Femur (tissue), 1 donor: ENCODE measurements at regions not wholly inside any gene's neighbourhood (a gene's known extent, or its start where the extent isn't known, plus 50 kb on each side); places are given as distances from the start of the nearest gene placed in this dataset.

Experiments
- DNase-seq: peaks from one replicate; pipeline ENCODE4 v3.0.0-alpha.2; 2017

DNA sequence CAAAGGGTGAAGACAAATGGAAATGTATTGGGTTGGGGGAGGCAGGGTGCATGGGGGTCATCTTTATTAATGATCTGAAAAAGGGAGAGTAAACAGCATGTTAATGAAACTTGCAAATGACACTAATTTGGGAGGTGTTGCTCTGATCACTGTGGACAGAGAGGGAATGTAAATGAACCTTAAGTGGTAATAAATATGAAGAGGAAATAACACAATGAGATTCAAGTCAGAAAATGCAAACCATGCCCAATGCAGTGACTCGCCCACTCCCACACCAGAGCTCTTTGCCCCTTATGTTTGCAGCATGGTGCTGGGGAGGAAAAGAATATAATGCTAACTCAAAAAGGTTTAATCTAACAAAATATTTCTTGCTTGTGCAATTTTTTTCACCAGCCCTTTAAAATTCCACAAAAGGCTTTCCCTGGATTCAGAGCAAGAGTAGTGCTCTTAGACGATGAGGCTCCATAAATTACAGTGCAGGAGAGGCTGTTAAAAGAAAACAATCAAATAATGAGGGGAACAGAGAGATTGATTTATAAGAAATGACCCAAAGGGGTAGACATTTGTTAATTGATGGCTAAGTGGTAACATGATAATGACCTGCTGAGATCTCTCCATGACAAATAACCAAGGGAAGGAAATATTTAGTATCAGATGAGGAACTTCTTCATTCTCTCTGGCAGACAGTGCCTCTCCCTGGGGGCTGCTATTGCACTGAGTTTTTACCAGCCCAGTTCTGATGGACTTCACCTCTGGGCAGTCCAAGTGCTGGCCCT, 210.0 kb upstream of the PPP2R3A start:
- DNase-seq, result no peak

DNA sequence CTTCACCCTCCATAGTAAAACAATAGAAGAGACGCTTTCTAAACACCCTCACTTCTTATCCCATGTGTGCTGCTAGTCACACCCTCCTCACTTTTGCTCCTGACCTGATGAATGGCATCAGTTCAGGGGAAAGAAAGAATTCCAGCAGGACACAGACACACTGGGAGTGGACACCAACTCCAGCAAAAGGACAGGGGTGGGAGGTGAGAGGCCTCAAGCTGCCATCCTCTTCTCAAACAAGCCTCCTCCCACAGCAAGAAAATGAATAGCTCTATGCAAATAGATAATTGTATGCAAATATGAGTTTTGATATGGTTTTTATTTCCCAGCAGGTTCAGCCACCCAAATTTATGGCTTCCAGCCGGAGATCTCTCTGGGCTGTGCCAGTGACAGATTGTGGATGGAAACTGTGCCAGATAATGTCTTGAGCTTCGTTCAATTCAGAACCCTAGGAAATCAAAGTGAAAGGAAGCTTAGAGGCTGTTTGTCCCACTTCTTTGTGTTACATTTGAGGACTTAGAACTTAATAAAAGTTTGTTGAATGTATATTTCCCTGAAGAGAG, 209.3 kb upstream of the PPP2R3A start:
- no peak for DNase-seq

DNA sequence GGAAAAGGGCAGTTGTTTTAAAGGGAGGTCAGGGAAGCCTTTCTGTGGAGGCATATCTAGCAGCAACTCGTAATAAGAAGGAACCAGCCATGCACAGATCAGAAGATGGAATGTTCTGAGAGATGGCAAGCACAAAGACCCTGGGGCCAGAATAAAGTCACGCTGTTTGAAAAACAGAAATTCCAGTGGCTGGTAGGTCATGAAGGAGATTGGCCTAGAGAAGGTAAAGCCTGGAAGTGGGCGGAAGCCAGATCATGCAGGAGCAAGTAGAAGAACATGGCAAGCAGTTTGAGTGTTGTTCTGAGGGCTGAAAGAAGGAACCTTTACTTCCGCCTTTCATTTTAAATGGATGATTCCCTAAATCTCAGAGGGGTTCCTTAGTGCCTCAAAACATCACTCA, 208.1 kb upstream of the PPP2R3A start:
- DNase-seq, result no peak

DNA sequence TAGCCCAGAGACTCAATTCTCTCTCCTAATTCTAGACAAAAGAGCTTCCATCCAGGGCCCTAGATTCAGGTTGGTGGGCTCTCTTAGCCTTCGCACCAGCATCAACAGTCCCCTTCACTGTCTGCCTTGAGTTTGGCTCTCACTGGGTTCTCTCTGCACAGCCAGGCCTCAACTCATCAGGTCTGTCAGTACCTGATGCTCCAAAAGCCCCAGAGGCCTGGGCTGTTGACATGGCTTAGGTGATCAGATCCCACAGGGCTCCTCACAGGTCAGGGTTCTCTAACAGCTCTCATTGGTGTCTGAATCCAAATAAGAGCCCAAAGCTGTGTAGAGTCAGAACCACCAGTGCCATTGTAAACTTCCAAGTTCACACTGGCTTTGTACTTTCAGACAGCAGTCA, 206.6 kb upstream of the PPP2R3A start:
- DNase-seq, result no peak

- no peak for DNase-seq
Observed at GRCh38 chr3:135759651-135760050, 205.9 kb upstream of the PPP2R3A start.

DNA sequence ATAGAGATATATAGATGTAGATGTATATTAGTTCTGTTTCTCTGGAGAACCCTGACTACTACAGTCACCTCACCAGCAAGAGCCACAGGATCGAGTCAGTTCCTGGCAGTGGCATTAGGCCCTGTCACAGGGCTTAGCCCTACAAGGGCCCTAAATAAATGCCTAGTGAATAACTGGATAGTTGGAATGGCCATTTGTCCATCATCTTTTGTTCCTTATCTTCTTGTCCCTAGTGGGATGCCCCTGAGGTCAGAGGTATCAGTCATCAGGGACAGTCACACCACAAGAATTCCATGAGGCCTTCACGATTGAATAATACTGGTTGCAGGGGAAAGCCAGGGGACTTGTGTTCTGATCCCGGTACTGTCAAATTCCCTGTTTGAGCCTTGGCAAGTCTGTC, 204.9 kb upstream of the PPP2R3A start:
- DNase-seq, result no peak

- no peak for DNase-seq
Observed at GRCh38 chr3:135762188-135762856, 203.2 kb upstream of the PPP2R3A start.

GRCh38 chr3:135766115-135766514, 199.4 kb upstream of the PPP2R3A start:
- no peak for DNase-seq

DNA sequence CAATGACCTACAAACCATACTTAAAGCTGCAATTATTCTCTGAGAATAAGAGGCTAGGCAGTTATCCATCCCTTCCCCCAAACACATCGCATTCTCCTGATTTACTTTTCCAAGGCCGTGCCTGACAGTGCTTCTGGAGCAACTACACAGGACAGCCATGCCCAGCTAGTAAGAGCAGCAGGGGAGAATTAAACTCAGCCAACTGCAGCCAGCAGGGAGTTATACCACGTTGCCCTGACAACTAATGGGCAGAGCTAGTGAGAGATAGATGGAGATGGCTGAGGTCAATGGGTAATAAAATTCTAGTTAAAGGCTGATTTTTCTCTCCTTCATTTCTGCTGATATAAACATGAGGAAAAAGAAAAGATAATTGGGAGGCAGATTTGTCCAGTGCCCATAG, 193.8 kb upstream of the PPP2R3A start:
- DNase-seq, result no peak

DNA sequence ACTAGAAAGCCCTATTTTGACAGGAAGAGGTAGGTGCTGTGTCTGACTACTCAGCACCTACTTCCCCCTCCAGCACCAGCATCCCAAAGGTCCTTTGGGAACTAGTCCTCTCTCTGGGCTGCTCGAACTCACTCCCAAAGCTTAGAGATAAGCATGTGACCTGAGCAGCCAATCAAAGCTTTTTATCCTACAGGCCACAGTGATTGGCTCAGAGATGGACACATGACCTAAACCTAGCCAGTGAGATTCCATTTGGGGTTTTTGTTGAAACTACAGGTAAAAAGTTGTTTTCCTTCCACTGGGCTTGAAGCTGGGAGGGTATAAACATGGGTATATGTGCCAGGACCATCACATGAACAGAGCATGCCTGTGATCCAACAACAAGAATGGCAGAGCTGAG, 186.5 kb upstream of the PPP2R3A start:
- DNase-seq, result no peak

GRCh38 chr3:135779590-135780235, 185.8 kb upstream of the PPP2R3A start:
- DNase-seq, result no peak

- no peak for DNase-seq
Observed at GRCh38 chr3:135781026-135781815, 184.3 kb upstream of the PPP2R3A start.

GRCh38 chr3:135784557-135784956, 181.0 kb upstream of the PPP2R3A start:
- DNase-seq, result no peak

- no peak for DNase-seq
Observed at GRCh38 chr3:135788146-135788545, 177.4 kb upstream of the PPP2R3A start.

DNA sequence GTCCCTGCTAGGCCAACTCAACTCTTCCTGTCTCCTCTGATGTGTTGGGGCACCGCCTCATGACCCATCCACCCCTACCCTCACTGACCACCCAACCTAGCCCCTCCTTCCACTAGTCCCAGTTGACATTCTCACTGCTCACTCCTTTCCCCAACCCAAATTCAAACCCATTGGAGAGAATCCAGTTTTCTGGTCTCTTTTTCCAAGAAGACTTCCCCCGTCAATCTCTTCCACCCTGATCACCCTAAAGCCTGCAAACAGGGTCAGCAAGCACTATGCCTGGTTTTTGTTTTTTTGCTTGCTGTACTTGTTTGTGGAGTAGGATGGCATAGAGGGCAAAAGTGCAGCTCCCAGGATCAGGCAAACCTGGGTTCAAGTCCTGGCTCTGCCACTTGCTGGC, 176.6 kb upstream of the PPP2R3A start:
- DNase-seq, result no peak

GRCh38 chr3:135792174-135792573, 173.4 kb upstream of the PPP2R3A start:
- no peak for DNase-seq

DNA sequence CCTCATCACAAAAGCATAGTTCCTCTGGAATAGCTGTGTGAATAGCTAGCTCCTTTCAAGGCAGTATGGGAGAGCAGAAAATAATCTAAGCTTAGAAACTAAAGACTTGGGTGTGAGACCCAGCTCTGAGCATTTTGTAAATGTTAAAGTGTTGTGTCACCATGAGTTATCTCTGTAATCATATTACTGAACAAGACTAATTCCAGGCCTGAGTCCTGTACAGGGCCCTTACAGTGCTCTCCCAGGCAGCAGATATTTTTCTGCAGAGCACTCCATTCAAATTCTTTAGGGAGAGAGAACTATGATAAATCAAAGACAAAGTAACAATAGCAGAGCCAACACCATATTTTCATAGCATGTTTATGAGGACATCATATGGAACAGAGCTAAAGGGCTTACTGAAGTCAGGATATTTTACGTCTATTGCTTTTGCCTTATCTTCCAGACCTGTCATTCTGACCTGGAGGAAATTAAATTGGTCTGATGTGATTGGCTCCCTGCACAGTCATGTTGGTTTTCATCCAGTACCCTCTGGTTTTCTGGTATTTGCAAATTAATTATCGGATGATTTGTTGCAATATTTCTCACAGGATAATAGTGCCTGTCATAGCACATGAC, 172.6 kb upstream of the PPP2R3A start:
- DNase-seq, result no peak

DNA sequence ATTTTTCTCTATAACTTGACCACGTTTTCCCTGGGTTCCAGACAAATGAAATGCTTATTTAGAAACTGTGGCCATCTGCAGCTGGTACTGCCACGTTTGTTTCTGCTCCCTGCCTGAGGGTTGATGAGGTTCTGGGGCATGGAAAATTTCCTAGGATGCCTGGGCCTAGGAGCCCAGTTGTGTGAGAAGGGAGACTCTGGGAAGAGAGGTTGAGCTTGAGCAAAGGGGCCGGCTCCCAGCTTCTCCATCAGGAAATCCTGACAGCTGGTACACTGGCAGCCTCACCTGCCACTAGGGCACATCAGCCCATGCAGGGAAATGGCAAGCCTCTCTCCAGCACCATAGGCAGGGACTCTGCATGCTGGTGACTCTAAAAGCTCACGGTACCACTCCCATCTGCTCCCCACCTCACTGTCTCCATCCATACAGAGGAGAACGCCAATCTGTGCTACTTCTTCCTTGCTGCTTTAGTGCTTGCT, 165.4 kb upstream of the PPP2R3A start:
- no peak for DNase-seq

DNA sequence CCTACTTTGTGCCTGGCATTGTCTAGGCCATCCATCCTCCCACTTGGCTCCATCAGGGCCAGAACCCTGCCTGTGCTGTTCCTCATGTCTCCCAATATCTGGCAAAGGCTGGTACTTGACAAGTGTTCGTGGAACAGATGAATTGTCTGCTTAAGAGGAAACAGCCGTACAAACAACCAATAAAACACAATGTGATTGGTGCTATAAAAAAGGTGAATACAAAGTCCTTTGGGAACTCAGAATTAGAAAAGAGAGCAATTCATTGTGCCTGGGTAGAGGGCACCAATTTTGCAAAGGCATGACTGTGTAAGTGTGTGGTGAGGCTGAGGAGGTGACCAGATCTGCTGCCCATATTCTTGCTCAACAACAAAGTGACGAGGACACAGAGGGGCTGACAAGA, 164.5 kb upstream of the PPP2R3A start:
- DNase-seq, result no peak

GRCh38 chr3:135802171-135802570, 163.4 kb upstream of the PPP2R3A start:
- DNase-seq, result no peak

GRCh38 chr3:135803028-135803692, 162.4 kb upstream of the PPP2R3A start:
- no peak for DNase-seq

DNA sequence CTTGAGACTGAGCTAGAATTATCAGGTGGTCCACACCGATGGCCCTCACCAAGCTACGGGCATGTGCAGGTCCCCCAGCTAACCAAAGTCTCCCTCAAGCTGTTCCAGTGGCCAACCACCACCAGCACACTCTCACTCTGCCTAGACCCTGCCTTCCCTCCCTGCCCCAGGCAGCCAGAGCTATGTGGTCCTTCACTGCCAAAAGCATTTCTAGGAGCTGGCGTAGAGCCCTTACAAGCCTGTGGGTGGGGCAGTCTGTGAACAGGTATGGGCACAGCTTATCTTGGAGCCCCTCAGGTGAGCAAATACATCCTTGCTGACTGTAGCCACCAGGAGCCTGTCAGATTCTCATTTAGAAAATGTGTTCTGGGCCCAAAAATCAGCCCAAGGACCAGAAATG, 159.8 kb upstream of the PPP2R3A start:
- no peak for DNase-seq
